Esophagus (tissue), 2 donors: ENCODE measurements at regions not wholly inside any gene's neighbourhood (a gene's known extent, or its start where the extent isn't known, plus 50 kb on each side); places are given as distances from the start of the nearest gene placed in this dataset.
"Not testable (repeated sequence)": the region's sequence is repeated elsewhere in the genome, so short reads cannot be mapped to it uniquely, and the experiment has no call there.

Source experiments
- H3K27ac ChIP-seq, 2 donors: one replicate each; pipeline ENCODE4 v1.5.1; 2013; ENCODE audit warnings: low read depth in 2 of 2, mild to moderate bottlenecking in 2 of 2, inconsistent platforms in 1 of 2, low read length in 1 of 2, moderate library complexity in 1 of 2
- H3K27me3 ChIP-seq, 2 donors: one replicate each; pipeline ENCODE4 v1.6.1; 2013; ENCODE audit warnings: low read length in 2 of 2, control low read depth in 1 of 2, mild to moderate bottlenecking in 1 of 2; ENCODE audit not compliant: insufficient read depth in 2 of 2, control insufficient read depth in 1 of 2
- H3K36me3 ChIP-seq, 2 donors: one replicate each; pipeline ENCODE4 v1.6.1; 2013; ENCODE audit warnings: low read length in 1 of 2; ENCODE audit not compliant: control insufficient read depth in 2 of 2, insufficient read depth in 2 of 2
- H3K4me1 ChIP-seq, 2 donors: one replicate each; pipeline ENCODE4 v1.6.1; 2013; ENCODE audit warnings: low read length in 1 of 2; ENCODE audit not compliant: control insufficient read depth in 2 of 2, insufficient read depth in 2 of 2
- H3K4me3 ChIP-seq, 2 donors: one replicate each; pipeline ENCODE4 v1.5.1; 2013; ENCODE audit warnings: low read length in 2 of 2, mild to moderate bottlenecking in 2 of 2, low read depth in 1 of 2, moderate library complexity in 1 of 2
- H3K9me3 ChIP-seq, 2 donors: one replicate each; pipeline ENCODE4 v1.6.1; 2013; ENCODE audit warnings: mild to moderate bottlenecking in 2 of 2, low read depth in 1 of 2, low read length in 1 of 2, moderate library complexity in 1 of 2; ENCODE audit not compliant: control insufficient read depth in 2 of 2, insufficient read depth in 1 of 2
- WGBS, 2 donors: extraction: QIAGEN DNeasy Blood & Tissue Kit; methylation state at CpG; one replicate each; pipeline ENCODE4 v1.1.7; 2013; 5-methylcytosine and 5-hydroxymethylcytosine counted together
- donor health status: healthy with polysubstance abuse.
- donor health status: Bipolar disorder and iron deficiency.

- no peaks in the 10 kb centered on the region for H3K4me1 ChIP-seq
- 53 to 68% methylated on average over 6 of the region's 6 CpGs for WGBS, 2 donors
- H3K36me3 ChIP-seq = no peaks in the 10 kb centered on the region
- no peak overlapping the region for H3K27ac ChIP-seq
- H3K4me3 ChIP-seq = no peak overlapping the region
- H3K27me3 ChIP-seq = no peaks in the 10 kb centered on the region
- no peaks in the 10 kb centered on the region for H3K9me3 ChIP-seq
These were observed 894.6 kb downstream of the PLOD2 start for GRCh38 chr3:145266368-145266767.

- 87 to 90% methylated on average over 3 of the region's 3 CpGs for WGBS, 2 donors
- Histone ChIP-seq H3K36me3 (no peaks in the 10 kb centered on the region), H3K4me3 (no peak overlapping the region), H3K9me3 (no peaks in the 10 kb centered on the region), H3K27ac (no peak overlapping the region), H3K27me3 (no peaks in the 10 kb centered on the region), H3K4me1 (no peaks in the 10 kb centered on the region)
These were observed 891.9 kb downstream of the PLOD2 start for GRCh38 chr3:145269106-145269505.

- no peaks in the 10 kb centered on the region for H3K9me3 ChIP-seq
- H3K36me3 ChIP-seq = no peaks in the 10 kb centered on the region
- WGBS, 2 donors = 60 to 71% methylated on average over 3 of the region's 3 CpGs
- no peaks in the 10 kb centered on the region for H3K4me1 ChIP-seq
- H3K27ac ChIP-seq = no peak overlapping the region
- H3K4me3 ChIP-seq = no peak overlapping the region
- no peaks in the 10 kb centered on the region for H3K27me3 ChIP-seq
These were observed 888.3 kb downstream of the PLOD2 start for GRCh38 chr3:145272684-145273083.

- H3K36me3 ChIP-seq = no peaks in the 10 kb centered on the region
- H3K4me3 ChIP-seq = no peak overlapping the region
- no peak overlapping the region for H3K27ac ChIP-seq
- H3K27me3 ChIP-seq = no peaks in the 10 kb centered on the region
- no peaks in the 10 kb centered on the region for H3K9me3 ChIP-seq
- no peaks in the 10 kb centered on the region for H3K4me1 ChIP-seq
- WGBS, 2 donors = 82 to 87% methylated on average over 2 of the region's 2 CpGs
These were observed 878.5 kb downstream of the PLOD2 start for GRCh38 chr3:145282505-145282904.

- Histone ChIP-seq H3K4me1 (no peaks in the 10 kb centered on the region), H3K36me3 (no peaks in the 10 kb centered on the region), H3K27me3 (no peaks in the 10 kb centered on the region), H3K9me3 (peaks cover 0 to 4% of the 10 kb centered on the region in 2 donors), H3K4me3 (no peak overlapping the region), H3K27ac (no peak overlapping the region)
- WGBS, 2 donors = 88 to 95% methylated on average over 1 of the region's 1 CpG
These were observed 874.0 kb downstream of the PLOD2 start for GRCh38 chr3:145286937-145287336.

GRCh38 chr3:145290010-145290409 lies 871.0 kb downstream of the PLOD2 start:
- WGBS, 2 donors = 76 to 87% methylated on average over 1 of the region's 1 CpG
- Histone ChIP-seq H3K27me3 (no peaks in the 10 kb centered on the region), H3K36me3 (no peaks in the 10 kb centered on the region), H3K4me1 (no peaks in the 10 kb centered on the region), H3K27ac (no peak overlapping the region), H3K9me3 (peaks cover 0 to 4% of the 10 kb centered on the region in 2 donors), H3K4me3 (no peak overlapping the region)

- Histone ChIP-seq H3K9me3 (no peaks in the 10 kb centered on the region), H3K27me3 (no peaks in the 10 kb centered on the region), H3K4me3 (no peak overlapping the region), H3K4me1 (no peaks in the 10 kb centered on the region), H3K36me3 (no peaks in the 10 kb centered on the region), H3K27ac (no peak overlapping the region)
- WGBS, 2 donors = 35 to 59% methylated on average over 1 of the region's 1 CpG
These were observed 866.4 kb downstream of the PLOD2 start for GRCh38 chr3:145294572-145294971.

- Histone ChIP-seq H3K4me1 (no peaks in the 10 kb centered on the region), H3K27me3 (no peaks in the 10 kb centered on the region), H3K9me3 (no peaks in the 10 kb centered on the region), H3K27ac (no peak overlapping the region), H3K36me3 (no peaks in the 10 kb centered on the region), H3K4me3 (no peak overlapping the region)
These were observed 853.7 kb downstream of the PLOD2 start for GRCh38 chr3:145307272-145307671.

- Histone ChIP-seq H3K9me3 (no peaks in the 10 kb centered on the region), H3K4me3 (no peak overlapping the region), H3K36me3 (no peaks in the 10 kb centered on the region), H3K4me1 (no peaks in the 10 kb centered on the region), H3K27ac (no peak overlapping the region), H3K27me3 (no peaks in the 10 kb centered on the region)
- WGBS, 2 donors = 68 to 94% methylated on average over 2 of the region's 2 CpGs
These were observed 847.2 kb downstream of the PLOD2 start for GRCh38 chr3:145313751-145314150.

- not testable (repeated sequence) for H3K36me3 ChIP-seq, H3K27ac ChIP-seq, H3K4me1 ChIP-seq, H3K27me3 ChIP-seq, H3K4me3 ChIP-seq, H3K9me3 ChIP-seq
- 51 to 62% methylated on average over 4 of the region's 4 CpGs for WGBS, 2 donors
These were observed 844.7 kb downstream of the PLOD2 start for GRCh38 chr3:145316253-145316652.
